ENCODE measurements at regions not wholly inside any gene's neighbourhood (a gene's known extent, or its start where the extent isn't known, plus 50 kb on each side); places are given as distances from the start of the nearest gene placed in this dataset.

DNA sequence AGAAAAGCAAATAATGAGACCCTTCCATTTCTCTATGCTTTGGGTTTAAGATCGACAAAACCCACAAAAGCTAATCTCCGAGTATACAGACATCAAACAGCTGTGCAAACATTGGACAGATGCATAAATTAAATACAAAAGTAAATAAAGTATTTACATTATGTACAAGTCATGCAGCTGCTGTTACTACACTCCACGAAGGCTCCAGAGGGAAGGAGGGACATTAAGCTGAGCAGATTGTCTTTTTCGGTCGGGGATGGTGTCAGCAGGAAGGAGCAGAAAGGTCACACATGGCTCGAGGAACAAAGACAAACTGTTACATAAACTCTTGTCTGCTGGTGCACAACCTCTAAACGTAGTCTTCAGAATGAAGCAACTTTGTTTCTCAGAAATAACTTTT is 88.8 kb upstream of the BARX2 start:
- TF ChIP-seq, protein P1, sequence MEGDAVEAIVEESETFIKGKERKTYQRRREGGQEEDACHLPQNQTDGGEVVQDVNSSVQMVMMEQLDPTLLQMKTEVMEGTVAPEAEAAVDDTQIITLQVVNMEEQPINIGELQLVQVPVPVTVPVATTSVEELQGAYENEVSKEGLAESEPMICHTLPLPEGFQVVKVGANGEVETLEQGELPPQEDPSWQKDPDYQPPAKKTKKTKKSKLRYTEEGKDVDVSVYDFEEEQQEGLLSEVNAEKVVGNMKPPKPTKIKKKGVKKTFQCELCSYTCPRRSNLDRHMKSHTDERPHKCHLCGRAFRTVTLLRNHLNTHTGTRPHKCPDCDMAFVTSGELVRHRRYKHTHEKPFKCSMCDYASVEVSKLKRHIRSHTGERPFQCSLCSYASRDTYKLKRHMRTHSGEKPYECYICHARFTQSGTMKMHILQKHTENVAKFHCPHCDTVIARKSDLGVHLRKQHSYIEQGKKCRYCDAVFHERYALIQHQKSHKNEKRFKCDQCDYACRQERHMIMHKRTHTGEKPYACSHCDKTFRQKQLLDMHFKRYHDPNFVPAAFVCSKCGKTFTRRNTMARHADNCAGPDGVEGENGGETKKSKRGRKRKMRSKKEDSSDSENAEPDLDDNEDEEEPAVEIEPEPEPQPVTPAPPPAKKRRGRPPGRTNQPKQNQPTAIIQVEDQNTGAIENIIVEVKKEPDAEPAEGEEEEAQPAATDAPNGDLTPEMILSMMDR (IDR thresholded peaks at IDR 0.05) = no peak
- TF ChIP-seq EP300 (IDR thresholded peaks at IDR 0.05) (no peak), POLR2A (IDR thresholded peaks at IDR 0.05) (no peak)
